GM18907 (cell line): ENCODE measurements at regions not wholly inside any gene's neighbourhood (a gene's known extent, or its start where the extent isn't known, plus 50 kb on each side); places are given as distances from the start of the nearest gene placed in this dataset.
"Not testable (repeated sequence)": the region's sequence is repeated elsewhere in the genome, so short reads cannot be mapped to it uniquely, and the experiment has no call there.

Experiments
- ATAC-seq: cut with Tn5 transposase; IDR thresholded peaks from one replicate; pipeline ENCODE4 v1.9.1; 2021; ENCODE audit warnings: mild to moderate bottlenecking, moderate library complexity; ENCODE audit not compliant: unreplicated experiment

DNA sequence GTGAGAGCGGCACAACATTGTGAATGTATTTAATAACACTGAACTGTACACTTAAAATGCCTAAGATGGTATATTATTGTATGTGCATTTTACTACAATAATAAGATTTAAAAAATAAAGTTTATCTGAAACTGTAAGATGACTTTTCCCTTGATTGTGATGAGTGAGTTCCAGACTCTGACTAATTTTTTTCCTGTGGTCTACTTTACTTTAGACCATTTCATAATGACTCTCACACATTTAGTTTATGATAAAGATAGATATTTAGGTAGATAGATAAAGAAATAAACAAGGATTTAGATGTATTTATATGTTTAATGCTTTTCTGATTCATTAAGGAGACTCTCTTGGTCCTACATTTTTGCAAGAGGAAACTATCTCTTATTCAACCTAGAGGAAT, 835.9 kb upstream of the SORCS1 start:
- no peak for ATAC-seq

DNA sequence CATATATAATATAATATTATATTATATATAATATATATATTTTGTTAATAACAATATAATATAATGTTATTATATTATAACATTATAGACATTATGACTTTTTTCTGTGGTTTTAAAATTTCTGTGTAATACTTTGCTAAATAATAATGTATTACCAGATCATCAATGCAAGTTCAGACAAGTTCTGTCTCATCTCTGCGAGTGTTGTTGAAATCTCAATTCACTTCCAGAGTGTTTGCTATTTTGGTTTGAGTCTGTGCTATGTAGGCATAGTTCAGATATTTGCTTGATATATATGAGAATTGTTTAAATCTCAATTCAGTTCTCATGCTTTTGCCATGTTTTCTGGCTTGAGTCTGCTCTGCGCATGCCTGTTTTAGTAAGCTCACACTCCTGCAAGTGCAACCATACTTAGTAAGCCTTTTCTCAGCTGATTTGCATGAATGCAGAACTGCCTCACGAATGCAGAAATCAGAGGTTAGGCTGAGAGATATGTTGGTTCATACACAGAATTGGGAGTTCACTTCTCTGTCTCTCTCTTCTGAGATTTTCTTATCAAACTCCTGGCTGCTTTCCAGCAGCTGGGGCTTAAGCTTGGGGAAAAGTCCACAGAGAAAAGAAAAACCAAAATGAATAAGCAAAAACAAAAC, 830.2 kb upstream of the SORCS1 start:
- ATAC-seq: no peak

GRCh38 chr10:107986571-107986970, 822.1 kb upstream of the SORCS1 start:
- no peak for ATAC-seq

GRCh38 chr10:107984581-107984980, 820.1 kb upstream of the SORCS1 start:
- ATAC-seq: no peak

DNA sequence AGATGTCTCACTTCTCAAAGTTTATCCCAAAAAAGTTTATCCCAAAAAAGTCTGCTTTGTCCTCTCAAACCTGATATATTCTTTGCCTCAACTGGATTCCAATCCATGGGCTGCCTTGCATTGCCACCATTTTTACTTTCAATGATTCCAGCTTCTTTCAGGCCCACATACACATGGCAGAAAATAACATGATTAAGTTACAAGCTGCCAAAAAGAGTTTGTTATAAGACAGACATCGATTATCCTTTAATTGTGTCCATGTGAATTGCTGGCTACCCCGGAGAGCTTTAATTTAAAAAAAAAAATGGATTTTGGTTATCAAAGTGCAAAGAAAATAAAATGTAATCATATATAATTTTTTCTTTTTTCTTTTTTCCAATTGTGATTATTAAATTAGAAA, 819.6 kb upstream of the SORCS1 start:
- ATAC-seq: no peak

- ATAC-seq: no peak
These were observed 813.9 kb upstream of the SORCS1 start for GRCh38 chr10:107978455-107978854.

- ATAC-seq: no peak
These were observed 807.5 kb upstream of the SORCS1 start for GRCh38 chr10:107971973-107972372.

GRCh38 chr10:107971411-107971810, 806.9 kb upstream of the SORCS1 start:
- no peak for ATAC-seq

GRCh38 chr10:107970512-107970911, 806.0 kb upstream of the SORCS1 start:
- no peak for ATAC-seq

DNA sequence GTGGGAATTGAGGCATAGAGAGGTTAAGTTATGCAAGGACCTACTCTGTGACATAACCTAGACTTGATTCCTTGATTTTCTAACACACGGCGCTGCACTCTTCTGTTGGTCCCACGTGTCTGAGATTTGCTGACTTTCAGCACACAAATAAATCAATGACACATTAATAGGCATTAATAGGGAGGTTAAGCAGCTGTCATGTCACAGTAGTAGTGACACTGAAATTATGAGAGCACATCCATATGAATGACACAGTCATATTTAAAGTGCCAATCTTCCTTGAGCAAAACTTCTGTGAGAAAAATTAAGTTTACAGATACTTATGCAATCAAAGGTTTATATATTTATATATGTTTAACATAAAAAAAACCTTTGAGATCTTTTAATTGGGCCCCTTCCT, 805.4 kb upstream of the SORCS1 start:
- ATAC-seq: no peak

DNA sequence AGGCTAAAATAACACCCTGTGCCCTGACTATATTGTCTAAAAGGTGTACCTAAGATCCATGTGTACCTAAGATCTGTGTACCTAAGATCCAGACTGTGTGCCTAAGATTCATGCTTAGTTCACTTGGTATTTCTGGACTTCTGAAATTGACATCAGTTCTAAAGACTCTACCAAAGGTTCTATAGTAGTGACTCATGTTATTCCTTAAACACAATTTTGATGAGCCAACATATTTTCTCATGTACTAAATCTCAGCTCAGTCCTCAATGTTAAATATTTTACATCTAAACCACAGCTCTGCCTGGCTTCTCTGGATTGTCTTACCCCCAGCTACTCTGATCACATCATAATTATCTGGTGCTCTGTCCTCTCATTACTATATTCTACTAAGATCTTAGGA, 802.3 kb upstream of the SORCS1 start:
- ATAC-seq: no peak

- no peak for ATAC-seq
These were observed 788.4 kb upstream of the SORCS1 start for GRCh38 chr10:107952649-107953556.

DNA sequence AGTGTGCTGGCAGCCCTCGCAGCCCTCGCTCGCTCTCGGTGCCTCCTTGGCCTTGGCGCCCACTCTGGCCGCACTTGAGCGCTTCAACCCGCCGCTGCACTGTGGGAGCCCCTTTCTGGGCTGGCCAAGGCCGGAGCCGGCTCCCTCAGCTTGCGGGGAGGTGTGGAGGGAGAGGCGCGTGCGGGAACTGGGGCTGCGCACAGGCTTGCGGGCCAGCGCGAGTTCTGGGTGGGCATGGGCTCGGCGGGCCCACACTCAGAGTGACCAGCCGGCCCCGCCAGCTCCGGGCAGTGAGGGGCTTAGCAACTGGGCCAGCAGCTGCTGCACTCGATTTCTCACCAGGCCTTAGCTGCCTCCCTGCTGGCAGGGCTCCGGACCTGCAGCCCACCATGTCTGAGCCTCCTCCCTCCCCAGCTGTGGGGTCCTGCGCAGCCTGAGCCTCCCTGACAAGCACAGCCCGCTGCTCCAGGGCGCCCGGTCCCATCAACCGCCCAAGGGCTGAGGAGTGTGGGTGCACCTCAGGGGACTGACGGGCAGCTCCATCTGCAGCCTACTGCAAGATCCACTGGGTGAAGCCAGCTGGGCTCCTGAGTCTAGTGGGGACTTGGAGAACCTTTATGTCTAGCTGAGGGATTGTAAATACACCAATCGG, 786.0 kb upstream of the SORCS1 start:
- ATAC-seq: not testable (repeated sequence)

DNA sequence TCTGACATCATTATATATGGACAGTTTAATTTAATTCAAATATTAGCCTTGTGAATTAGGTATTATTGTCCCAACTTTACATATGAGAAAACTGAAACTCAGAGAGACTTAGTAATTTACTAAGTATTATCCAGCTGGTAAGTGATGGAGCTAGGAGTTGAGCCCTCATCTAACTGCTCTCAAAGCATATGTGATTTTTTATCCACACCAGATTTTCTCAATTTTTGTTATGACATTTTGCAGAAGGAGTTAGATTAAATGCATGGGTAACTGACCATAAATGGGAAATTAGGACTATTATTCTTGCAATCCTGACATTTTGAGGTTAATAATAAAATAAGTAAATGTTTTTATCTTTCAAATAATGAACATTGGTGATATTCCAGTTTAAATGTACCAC, 778.3 kb upstream of the SORCS1 start:
- ATAC-seq: no peak

DNA sequence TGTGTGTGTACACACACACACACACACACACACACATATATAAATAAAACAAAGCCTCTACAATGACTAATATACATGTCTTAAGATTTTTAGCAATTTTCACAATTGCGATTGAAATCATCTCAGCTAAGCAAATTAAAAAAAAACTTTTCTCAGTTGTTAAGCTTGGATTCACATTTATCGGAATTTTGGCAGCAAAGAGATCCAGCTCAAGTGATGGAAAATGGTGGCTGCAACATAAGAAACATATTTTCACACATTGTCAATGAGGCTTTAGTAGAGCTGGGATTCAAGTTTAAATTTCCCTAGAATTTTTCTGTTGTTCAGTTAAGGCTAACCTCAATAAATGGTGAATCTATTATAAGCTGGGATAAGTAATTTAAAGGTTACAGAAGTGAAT, 768.6 kb upstream of the SORCS1 start:
- no peak for ATAC-seq

DNA sequence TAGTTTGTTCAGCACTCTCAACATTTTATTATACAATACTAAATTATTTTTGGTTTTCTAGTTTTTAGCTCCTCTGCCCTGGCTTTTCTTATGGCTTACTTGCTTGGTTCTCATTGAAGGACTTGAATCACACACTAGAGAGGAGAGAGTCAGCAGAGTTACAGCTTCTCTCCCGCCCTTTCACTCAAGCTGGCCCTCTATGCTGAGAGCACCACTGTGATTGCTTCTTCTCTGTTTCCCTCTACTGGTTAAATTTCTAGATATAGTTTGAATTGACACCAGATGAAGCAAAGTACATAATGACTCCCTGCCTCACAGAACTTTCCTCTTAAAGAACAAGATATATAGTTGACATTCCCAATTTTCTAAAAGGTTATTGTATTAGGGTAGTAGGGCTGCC, 767.3 kb upstream of the SORCS1 start:
- ATAC-seq: no peak

DNA sequence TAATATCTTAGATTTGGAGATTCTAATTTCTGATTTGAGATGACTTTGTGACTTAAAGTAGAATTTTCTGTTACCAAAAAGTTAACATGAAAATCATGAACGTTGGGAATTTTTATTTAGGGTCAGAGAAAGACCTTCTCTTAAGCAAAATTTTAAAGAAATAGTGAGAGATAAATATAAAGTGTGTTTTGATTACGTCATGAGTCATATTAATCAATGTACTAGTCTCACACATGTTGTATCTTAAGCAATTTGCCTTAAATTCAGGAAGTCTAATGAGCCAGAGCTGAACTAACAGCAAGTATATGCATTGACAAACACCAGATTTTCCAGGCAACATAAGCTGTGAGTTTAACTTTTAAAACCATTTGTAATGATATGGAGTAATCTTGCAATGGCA, 765.5 kb upstream of the SORCS1 start:
- ATAC-seq: no peak

GRCh38 chr10:107924458-107924857, 760.0 kb upstream of the SORCS1 start:
- no peak for ATAC-seq

DNA sequence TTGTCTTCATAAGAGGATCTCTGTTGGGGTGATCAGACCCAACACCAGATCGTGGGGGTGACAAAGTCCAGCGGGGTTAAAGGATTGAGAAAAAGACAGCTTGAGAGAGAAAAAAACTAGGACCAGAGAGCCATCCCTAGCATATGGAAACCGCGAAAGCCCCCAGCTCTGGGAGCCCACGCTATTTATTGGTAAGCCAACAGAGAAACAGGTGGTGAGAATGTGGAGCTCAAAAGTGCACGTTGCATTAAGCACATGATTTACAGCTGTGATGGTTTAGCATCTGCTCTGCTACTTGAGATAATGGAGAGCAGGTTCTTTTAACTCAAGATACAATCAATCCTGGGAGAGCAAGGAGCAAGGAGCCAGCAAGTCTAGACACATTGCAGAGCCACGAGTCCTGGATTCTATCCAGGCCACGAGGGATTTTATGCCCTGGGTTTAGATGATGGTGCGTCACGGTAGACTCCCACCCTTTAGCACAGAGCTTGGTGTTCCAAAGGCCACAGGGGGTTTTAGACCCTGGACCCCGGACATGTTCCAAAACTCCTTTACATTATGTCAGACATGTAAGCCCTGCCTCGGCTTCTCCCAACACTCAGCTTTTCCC, 755.2 kb upstream of the SORCS1 start:
- no peak for ATAC-seq

DNA sequence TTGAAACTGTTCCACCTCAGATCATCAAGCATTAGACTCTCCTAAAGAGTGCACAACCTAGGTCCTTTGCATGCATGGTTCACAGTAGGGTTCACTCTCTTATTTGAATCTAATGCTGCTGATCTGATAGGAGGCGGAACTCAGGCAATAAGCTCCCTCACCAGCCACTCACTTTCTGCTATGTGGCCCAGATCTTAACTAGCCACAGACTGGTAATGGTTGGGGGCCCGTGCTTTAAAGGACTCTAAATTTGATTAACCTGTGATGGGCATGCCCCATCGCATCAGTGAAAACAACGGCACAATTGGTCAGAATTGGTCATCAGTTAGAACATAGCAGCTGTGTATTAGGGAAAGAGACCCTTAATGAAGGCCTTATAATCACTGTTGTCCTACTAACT, 753.7 kb upstream of the SORCS1 start:
- ATAC-seq: no peak

DNA sequence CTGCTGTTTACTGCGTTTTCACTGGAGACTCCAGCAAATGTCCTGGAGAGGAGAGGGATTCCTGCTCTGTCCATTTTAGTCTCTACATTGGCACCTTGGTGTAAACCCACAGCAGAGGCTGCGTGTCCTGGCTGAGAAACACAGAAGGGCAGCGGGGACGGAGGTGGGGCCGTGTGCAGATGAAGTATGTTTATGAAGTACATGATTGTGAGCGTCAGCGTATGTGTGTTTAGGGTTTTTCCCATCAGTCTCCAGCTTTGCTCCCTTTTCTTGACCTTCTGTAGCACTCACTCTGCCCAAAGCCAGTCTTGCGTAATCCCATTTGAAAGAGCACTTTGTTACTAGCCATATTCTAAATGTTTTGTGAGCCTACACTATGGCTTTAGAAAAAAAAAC, 750.7 kb upstream of the SORCS1 start:
- peak; percentile 36 for ATAC-seq
